Glomerular endothelial cell (primary cell): ENCODE measurements at regions not wholly inside any gene's neighbourhood (a gene's known extent, or its start where the extent isn't known, plus 50 kb on each side); places are given as distances from the start of the nearest gene placed in this dataset.
A peak's percentile ranks its signal among the peaks of the same experiment; 100 is the strongest.

Experiments
- DNase-seq: peaks from one replicate; pipeline ENCODE4 v3.0.0-alpha.2; 2011; ENCODE audit warnings: low read depth, low spot score; ENCODE audit errors: extremely low read depth

GRCh38 chr1:56357927-56358690 is 221.3 kb downstream of the PLPP3 start:
- DNase-seq, result peak; percentile 20

- no peak for DNase-seq
These were observed 222.9 kb downstream of the PLPP3 start for GRCh38 chr1:56356376-56356990.

GRCh38 chr1:56355918-56356317 is 223.4 kb downstream of the PLPP3 start:
- no peak for DNase-seq

- DNase-seq, result no peak
These were observed 223.9 kb downstream of the PLPP3 start for GRCh38 chr1:56355422-56355821.

- no peak for DNase-seq
These were observed 233.5 kb downstream of the PLPP3 start for GRCh38 chr1:56345831-56346230.

GRCh38 chr1:56340977-56341376 is 238.4 kb downstream of the PLPP3 start:
- no peak for DNase-seq

GRCh38 chr1:56339786-56340465 is 239.4 kb downstream of the PLPP3 start:
- DNase-seq, result no peak

DNA sequence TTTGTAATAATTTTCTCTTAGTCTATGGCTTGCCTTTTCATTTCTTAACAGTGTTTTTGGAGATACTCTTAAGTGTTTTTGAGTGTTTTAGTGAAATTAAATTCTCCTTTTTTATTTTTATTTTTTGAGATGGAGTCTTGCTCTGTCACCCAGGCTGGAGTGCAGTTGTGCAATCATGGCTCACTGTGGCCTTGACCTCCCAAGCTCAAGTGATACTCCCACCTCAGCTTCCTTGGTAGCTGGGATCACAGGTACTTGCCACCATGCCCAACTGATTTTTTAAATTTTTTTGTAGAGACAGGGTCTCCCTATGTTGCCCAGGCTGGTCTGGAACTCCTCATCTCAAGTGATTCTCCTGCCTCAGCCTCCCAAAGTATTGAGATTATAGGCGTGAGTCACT is 240.3 kb downstream of the PLPP3 start:
- DNase-seq, result no peak

GRCh38 chr1:56336982-56337381 is 242.4 kb downstream of the PLPP3 start:
- DNase-seq, result no peak

DNA sequence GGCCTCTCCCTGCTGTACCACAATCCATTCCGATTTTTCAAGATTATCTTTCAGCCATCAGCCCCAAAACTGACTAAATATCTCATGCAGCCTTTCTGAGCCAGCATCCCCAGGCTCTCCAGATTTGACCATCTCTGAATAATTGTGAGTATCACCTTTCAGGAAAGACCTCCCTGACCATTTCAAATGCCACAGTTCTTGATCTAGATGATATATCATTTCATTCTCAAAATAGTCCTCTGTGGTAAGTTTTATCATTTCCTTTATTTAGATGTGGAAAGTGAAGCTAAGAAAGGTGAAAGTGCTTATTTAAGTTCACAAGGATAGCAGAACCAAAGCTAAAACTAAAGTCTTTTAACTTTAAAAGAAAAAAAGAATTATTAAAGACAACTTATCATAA is 244.0 kb downstream of the PLPP3 start:
- DNase-seq, result no peak

DNA sequence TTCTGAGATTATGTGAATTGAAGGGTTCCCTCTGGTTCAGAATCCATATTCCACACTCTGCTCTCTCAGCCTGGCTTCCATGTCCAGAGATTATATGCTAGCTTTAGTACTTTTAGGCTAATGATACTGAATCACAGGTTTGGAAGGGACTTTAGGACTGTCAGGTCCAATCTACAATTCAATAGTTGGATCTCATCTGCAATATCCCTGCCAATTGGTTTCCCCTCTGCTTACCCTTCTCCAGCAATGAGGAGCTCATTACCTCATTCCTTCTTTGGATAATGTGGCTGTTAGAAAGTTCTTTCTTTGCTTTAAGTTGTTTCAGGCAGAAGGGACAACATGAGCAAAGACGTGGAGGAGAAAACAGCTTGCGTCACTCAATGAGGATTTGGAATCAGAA is 245.3 kb downstream of the PLPP3 start:
- DNase-seq, result no peak

- no peak for DNase-seq
These were observed 245.9 kb downstream of the PLPP3 start for GRCh38 chr1:56333461-56333860.

DNA sequence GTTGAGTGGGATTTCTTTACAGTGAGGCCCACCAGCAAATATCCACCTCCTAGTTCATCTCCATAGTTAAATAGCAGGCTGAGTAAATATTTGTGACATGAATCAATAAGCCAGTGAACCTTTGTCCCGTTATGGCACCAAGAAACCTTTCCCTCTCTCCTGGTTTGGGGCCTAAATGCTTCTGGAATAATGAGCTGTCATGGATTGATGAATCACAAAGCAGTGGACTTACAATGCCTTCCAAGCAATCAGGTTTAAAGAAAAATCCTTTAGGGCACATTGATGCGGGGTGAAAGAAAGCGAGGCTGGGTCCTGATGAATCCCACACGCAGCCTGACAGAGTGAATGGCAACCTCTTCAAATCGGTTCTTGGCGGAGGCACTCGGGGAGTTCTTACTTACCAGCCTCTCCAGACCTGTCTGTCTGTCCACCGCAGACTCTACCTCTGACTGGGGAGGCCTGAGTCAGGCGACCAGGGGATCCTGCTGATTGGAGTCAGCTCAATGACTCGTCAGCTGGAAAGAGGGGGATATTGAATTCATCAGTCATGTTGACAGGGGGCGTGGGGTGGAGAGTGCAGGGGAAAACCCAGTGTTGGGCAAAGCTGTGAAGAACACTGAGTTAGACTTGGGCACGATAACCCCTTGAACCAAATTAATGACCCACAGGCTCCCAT is 247.3 kb downstream of the PLPP3 start:
- no peak for DNase-seq

- DNase-seq, result no peak
These were observed 248.0 kb downstream of the PLPP3 start for GRCh38 chr1:56331207-56331891.

GRCh38 chr1:56330391-56331026 is 248.9 kb downstream of the PLPP3 start:
- DNase-seq, result no peak

DNA sequence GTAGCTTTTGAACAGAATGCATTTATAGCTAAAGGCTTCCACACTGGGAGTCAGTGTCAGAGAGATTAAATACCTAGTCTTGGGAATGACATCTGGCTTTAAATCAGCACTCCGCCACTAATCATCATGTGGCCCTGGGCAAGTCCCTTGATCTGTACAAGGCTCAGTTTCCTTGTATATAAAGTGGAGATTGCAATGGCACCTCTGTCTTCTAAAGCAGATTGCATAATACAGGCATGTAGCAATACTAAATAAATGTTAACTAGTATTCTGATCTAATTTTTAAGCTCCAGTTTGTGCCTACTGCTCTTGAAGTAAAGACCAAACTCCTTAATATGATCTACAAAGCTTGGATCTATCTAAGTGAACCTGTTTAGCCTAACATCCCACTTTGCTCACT is 249.4 kb downstream of the PLPP3 start:
- no peak for DNase-seq

- no peak for DNase-seq
These were observed 252.2 kb downstream of the PLPP3 start for GRCh38 chr1:56327195-56327594.

DNA sequence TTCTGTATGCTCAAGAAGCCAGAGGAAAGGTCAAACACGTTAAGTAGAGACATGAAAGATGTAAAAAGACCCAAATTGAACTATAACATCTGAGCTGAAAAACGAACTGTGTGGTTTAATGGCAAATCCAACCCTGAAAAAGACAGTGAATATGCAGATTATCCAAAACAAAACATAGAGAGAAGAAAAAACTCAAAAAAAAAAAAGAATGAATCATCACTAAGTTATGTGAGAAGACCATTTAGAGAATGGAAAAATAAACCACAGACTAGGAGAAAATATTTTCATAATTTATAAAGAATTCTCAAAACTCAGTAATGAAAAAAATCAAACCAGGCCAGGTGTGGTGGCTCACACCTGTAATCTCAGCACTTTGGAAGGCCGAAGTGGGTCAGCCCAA is 253.3 kb downstream of the PLPP3 start:
- DNase-seq, result no peak

DNA sequence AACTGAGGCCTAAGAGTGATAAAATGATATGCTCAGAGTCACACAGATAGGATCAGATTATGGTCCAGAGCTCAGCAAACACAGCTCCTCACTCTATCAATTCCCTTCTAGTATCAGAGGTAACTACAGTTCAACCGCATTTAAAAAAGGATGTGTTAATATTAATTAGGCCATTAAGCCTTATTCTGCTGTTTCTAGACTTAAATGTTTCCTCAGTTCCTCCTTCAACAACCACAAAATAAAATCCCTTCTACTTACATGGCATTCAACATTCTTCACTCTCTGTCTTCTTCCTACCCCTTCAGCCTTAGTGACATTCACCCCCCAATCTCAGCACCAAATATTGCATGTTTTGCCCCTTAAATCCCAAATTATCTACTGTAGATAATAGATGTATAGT is 254.9 kb downstream of the PLPP3 start:
- no peak for DNase-seq

DNA sequence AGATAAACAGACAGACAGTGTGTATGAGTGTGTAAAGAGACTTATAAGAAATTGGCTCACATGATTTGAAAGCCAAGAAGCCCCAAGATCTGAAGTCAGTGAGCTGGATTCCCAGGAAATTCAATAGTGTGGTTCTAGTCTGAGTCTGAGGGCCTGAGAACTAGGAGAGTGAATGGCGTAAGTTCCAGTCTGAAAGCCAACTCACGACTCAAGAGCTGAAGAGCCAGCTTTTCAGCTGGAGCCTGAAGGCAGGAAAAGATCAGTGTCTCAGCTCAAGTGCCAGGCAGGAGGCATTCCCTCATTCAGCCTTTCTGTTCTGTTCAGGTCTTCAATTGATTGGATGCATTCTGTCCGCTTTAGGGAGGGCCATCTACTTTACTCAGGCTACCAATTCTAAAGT is 257.2 kb downstream of the PLPP3 start:
- DNase-seq, result no peak

DNA sequence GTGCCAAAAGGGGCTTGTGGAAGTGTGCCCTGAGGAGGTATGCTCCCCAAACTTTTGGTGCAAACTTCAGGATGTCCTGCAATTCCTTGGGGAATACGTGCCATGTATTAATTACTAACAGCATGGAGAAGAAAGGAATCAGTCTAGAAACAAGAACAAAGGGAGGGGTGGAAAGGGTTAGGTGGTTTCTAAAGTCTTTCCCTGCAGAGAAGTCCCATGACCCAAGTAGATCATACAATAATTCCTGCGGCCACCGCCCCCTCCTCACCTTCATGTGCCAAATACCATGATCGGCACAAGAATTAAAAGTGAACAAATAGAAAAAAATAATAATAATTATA is 258.2 kb downstream of the PLPP3 start:
- no peak for DNase-seq
